ENCODE measurements at regions not wholly inside any gene's neighbourhood (a gene's known extent, or its start where the extent isn't known, plus 50 kb on each side); places are given as distances from the start of the nearest gene placed in this dataset.
A peak's percentile ranks its signal among the peaks of the same experiment; 100 is the strongest.

GRCh38 chr5:174311121-174311520 lies 265.6 kb downstream of the NSG2 start:
- H3K4me2 ChIP-seq (ENCODE audit: insufficient read depth in 1 of 2, low read depth in 2 of 2, low read length in 2 of 2): peak overlapping the region; percentile 14 to 87; a peak in 3 of 4 replicates
- H3K9ac ChIP-seq (replicated peaks in 1 of 4; ENCODE audit: extremely low read depth in 1 of 4, low read depth in 3 of 4, low read length in 3 of 4): no peak overlapping the region
- CTCF ChIA-PET (ENCODE audit: partially characterized antibody): interaction anchor here (0.8 to 13.2 kb wide), 33 partner anchors 8 to 323 kb away, joined by 3 to 174 read pairs (median 5); partner anchors contain the start of gene NSG2
- TF ChIP-seq RBBP5 (IDR thresholded peaks at IDR 0.05; ENCODE audit: borderline replicate concordance, low read depth, low read length): no peak
- no peak for TF ChIP-seq RNF2 (IDR thresholded peaks at IDR 0.05; ENCODE audit: borderline replicate concordance, low read depth, low read length, missing control alignments, poor library complexity, severe bottlenecking)
- no peak for TF ChIP-seq RAD21 (IDR thresholded peaks at IDR 0.05 in 1 of 2, conservative IDR thresholded peaks at IDR 0.05 in 1 of 2; ENCODE audit: low read depth in 2 of 2, low read length in 2 of 2)
- TF ChIP-seq CHD2 (IDR thresholded peaks at IDR 0.05; ENCODE audit: low read length): no peak
- no peak for TF ChIP-seq TCF12 (IDR thresholded peaks at IDR 0.05; ENCODE audit: low read depth, low read length)
- TF ChIP-seq CBX8 (IDR thresholded peaks at IDR 0.05; ENCODE audit: borderline replicate concordance, low read depth, low read length): no peak
- TF ChIP-seq JUN (IDR thresholded peaks at IDR 0.05; ENCODE audit: low read depth, low read length): no peak
- no peak for TF ChIP-seq SIRT6 (IDR thresholded peaks at IDR 0.05; ENCODE audit: low read length)
- TF ChIP-seq JUND (IDR thresholded peaks at IDR 0.05; ENCODE audit: low read length): no peak
- no peak for TF ChIP-seq HDAC2 (IDR thresholded peaks at IDR 0.05; ENCODE audit: borderline replicate concordance in 1 of 2, low read depth in 2 of 2, low read length in 2 of 2)
- TF ChIP-seq SP4 (IDR thresholded peaks at IDR 0.05; ENCODE audit: low read length): no peak
- no peak for TF ChIP-seq ASH2L (IDR thresholded peaks at IDR 0.05; ENCODE audit: low read length)
- TF ChIP-seq MAFK (IDR thresholded peaks at IDR 0.05; ENCODE audit: low read depth, low read length): no peak
- no peak for TF ChIP-seq KDM5A (IDR thresholded peaks at IDR 0.05; ENCODE audit: low read length)
- TF ChIP-seq SUZ12 (IDR thresholded peaks at IDR 0.05; ENCODE audit: low read length): no peak

More at GRCh38 chr5:174311121-174311520, 265.6 kb downstream of the NSG2 start:
- Histone ChIP-seq H4K5ac (ENCODE audit: insufficient read length, low read depth, low read length) (no peak overlapping the region), H2BK15ac (ENCODE audit: low read length) (no peak overlapping the region), H3K23me2 (ENCODE audit: low read depth, low read length) (peaks cover 4% of the 10 kb centered on the region; the same call in 1 of the 2 replicates), H3K23ac (ENCODE audit: insufficient read length) (no peak overlapping the region), H3K56ac (replicated peaks; ENCODE audit: insufficient read length, low read depth, low read length) (no peak overlapping the region), H3K9me3 (ENCODE audit: insufficient read depth in 2 of 2, low read depth in 1 of 2, low read length in 1 of 2) (no peaks in the 10 kb centered on the region), H3K79me1 (ENCODE audit: low read depth, low read length) (no peaks in the 10 kb centered on the region), H2AK5ac (ENCODE audit: low read depth, low read length) (no peak overlapping the region), H3K4ac (replicated peaks; ENCODE audit: insufficient read length, low read depth, low read length) (no peak overlapping the region), H2BK20ac (ENCODE audit: low read length) (no peak overlapping the region), H4K20me1 (replicated peaks in 1 of 2; ENCODE audit: control insufficient read depth in 1 of 2, insufficient read depth in 2 of 2, low read length in 2 of 2) (no peaks in the 10 kb centered on the region), H2BK120ac (replicated peaks; ENCODE audit: low read depth, low read length) (no peak overlapping the region), H3K18ac (ENCODE audit: extremely low read depth, low read length) (no peak overlapping the region; the same call in 1 of the 2 replicates), H3K27ac (ENCODE audit: low read depth, low read length) (no peak overlapping the region), H4K8ac (ENCODE audit: extremely low read depth, insufficient read depth, low read length) (peak overlapping the region; percentile 88), H3K36me3 (ENCODE audit: control insufficient read depth in 2 of 4, insufficient read depth in 4 of 4, low read length in 3 of 4) (no peaks in the 10 kb centered on the region), H2BK5ac (ENCODE audit: low read depth, low read length) (no peak overlapping the region), H4K91ac (replicated peaks; ENCODE audit: insufficient read length, low read length) (no peak overlapping the region), H3K4me1 (replicated peaks in 1 of 4; ENCODE audit: control insufficient read depth in 3 of 4, insufficient read depth in 4 of 4, low read length in 3 of 4) (peaks cover 0 to 7% (median 0%) of the 10 kb centered on the region in 4 experiments; a peak in 1 of 7 replicates), H3K4me3 (ENCODE audit: extremely low read depth in 1 of 4, insufficient read depth in 2 of 4, low read depth in 3 of 4, low read length in 4 of 4) (peak overlapping the region in 1 of 4 experiments; percentile 68; a peak in 4 of 8 replicates), H3K14ac (ENCODE audit: insufficient read length) (no peak overlapping the region), H2AFZ (ENCODE audit: low read length) (no peak overlapping the region), H3K27me3 (replicated peaks in 1 of 4; ENCODE audit: control insufficient read depth in 3 of 4, extremely low read depth in 1 of 4, insufficient read depth in 3 of 4, low read length in 3 of 4) (peaks cover 0 to 13% (median 7%) of the 10 kb centered on the region in 4 experiments; a peak in 5 of 7 replicates), H3K79me2 (ENCODE audit: control insufficient read depth in 1 of 2, insufficient read depth in 2 of 2, low read length in 2 of 2) (no peaks in the 10 kb centered on the region), H2BK12ac (ENCODE audit: low read depth, low read length) (no peak overlapping the region)
- DNase-seq (ENCODE audit: low read depth in 1 of 2, low spot score in 2 of 2) (no peak), FAIRE-seq (no peak)
- WGBS, 2 experiments (ENCODE audit: extremely low coverage in 1 of 2, insufficient coverage in 1 of 2, insufficient read length in 1 of 2, insufficient replicate concordance in 2 of 2, low coverage in 1 of 2, low lambda C conversion rate in 2 of 2, missing lambda C conversion rate in 1 of 2): 87% methylated on average over 14 of the region's 17 CpGs; no CpG with 5 or more reads in 1 of the 2 experiments
- POLR2A ChIA-PET (ENCODE audit: partially characterized antibody): no interaction called here
